CD4-positive, alpha-beta T cell treated with Interleukin-21 for 1 hour (primary cell): ENCODE measurements at regions not wholly inside any gene's neighbourhood (a gene's known extent, or its start where the extent isn't known, plus 50 kb on each side); places are given as distances from the start of the nearest gene placed in this dataset.
A peak's percentile ranks its signal among the peaks of the same experiment; 100 is the strongest.

Experiments used
- DNase-seq: peaks from one replicate; pipeline ENCODE4 v3.0.0-alpha.2; 2020

- no peak for DNase-seq
Observed at GRCh38 chr2:111675419-111676194, 208.4 kb downstream of the ANAPC1 start.

DNA sequence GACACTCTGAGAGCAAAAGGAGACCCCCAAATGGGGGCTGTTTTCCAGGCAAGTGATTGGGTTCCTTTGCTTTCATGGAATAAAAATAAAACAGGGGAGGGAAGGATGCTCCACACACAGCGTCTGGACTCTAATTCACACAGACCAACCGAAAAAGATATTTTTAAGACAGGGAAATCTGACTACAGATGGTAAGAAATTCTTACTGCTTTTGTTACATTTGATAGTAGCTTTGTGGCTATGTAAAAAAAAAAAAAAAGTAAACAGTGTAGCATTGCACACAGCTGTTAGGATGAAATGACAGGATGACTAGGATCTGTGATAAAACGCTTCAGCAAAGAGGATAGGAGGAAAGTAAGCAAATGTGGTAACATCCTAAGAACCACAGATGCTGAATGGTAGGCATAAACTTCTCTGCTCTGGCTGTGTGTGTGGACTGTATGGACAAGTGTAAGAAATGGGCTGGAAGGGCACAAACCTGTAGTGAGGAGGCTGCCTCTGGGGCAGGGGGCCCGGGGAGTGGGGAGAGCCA, 207.6 kb downstream of the ANAPC1 start:
- no peak for DNase-seq

DNA sequence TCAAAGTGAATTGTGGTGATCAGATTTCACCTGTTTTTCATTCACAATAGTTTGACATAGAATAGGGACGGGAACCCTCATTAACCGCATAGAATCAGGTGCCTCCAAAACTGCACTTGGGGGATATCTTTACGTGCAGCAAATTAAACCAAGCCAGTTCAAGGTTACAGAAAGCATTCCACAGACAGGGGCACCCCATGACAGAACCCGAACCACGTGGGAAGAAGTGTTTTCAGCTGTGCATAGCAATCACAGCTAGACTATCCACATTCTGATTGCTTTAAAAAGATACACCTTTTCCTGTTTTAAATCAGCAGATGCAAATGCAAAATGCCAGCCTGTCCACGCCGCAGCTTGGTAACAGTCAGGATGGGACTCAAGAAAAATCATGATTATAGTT, 205.8 kb downstream of the ANAPC1 start:
- DNase-seq = no peak

- no peak for DNase-seq
Observed at GRCh38 chr2:111678651-111679050, 205.3 kb downstream of the ANAPC1 start.

GRCh38 chr2:111679202-111679601, 204.8 kb downstream of the ANAPC1 start:
- no peak for DNase-seq

DNA sequence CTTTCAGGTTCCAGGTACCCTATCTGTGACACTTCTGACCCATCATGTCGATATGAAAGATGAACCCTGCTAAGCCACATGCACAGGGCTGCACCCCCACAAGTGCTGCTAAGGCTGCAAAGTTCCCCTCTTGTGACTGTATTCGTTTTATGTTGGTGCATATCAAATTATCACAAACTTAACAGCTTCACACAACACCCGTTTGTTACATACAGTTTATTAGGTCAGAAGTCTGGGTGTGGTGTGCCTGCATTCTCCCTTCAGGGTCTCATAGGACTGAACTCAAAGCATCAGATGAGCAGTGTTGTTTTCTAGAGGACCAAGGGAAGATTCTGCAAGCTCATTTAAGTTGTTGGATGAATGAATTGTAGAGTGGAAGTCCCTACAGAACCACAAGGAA, 199.4 kb downstream of the ANAPC1 start:
- DNase-seq = no peak

- DNase-seq = no peak
Observed at GRCh38 chr2:111685342-111685741, 198.7 kb downstream of the ANAPC1 start.

- DNase-seq = no peak
Observed at GRCh38 chr2:111686994-111687393, 197.0 kb downstream of the ANAPC1 start.

DNA sequence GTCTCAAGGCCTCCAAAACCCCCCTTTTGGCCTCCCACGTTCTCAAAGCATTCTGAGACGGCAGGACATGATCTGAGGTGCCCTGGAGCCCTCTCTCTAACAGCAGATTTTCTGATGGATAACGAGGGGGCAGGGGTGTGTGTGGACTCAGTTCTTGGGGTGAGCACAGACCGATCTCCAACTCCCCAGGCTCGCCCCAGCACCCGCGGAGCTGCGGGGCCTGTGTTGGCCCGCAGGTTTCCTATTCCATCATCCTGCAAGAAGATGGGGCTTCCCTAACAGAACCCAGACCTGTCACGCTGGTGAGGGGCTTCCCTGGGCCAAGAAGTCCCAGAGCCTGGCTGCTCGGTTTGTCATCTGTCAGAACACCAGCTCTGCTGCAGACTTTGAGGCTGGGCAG, 196.1 kb downstream of the ANAPC1 start:
- no peak for DNase-seq

DNA sequence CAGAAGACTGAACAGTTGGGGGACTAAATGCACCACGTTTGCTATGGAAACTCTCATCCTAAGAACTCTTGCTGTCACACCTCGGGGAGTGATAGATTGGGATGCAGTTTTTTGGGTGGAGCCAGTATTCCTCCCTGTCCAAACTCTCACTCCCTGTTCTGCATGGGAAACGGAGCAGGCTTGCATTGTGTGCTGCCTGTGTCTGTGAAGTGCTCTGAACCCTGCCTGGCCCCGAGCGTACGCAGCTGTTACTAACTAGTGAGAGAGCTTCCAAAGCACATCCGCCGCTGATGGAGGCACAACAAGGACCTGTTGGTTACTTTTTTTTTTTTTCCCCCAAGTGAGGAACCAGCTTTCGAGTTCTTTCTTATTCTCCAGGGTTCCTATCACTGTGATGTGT, 195.5 kb downstream of the ANAPC1 start:
- no peak for DNase-seq

DNA sequence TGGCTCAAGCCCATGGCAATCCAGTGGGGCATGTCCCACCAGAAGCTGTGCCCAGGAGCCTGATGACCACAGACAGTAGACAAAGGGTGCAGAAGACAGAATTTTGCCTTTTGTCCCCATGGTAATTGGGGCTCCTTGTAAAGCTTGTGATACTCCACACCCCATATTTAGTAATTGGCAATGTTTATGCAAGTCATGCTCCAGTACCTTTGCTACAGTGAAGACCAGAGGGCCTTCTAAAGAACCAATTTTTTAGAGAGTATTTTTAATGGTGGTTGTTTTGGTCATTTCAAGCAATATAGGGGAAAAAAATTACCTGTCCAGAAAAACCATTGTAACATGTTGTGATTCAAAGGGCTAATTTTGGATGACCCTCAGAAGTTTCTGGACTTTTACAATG, 194.8 kb downstream of the ANAPC1 start:
- DNase-seq = no peak

GRCh38 chr2:111689941-111690340, 194.1 kb downstream of the ANAPC1 start:
- DNase-seq = no peak

GRCh38 chr2:111691164-111691875, 192.7 kb downstream of the ANAPC1 start:
- no peak for DNase-seq

DNA sequence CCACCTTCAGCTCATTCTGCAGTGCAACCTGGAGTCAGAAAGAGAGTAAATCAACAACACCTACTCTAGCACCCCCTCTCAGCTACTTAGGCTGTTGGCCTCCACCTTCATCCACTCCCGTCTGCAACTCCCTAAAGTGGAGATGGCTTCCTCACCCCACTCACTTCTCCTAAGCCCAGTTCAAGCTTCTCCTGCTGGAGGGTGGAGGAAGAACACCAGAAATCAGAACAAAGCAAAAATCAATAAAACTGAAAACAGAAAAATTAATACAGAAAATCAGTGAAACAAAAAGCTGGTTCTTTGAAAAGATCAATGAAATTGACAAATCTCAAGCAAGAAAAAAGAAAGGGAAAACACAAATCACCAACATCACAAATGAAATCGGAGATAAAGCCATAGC, 191.7 kb downstream of the ANAPC1 start:
- no peak for DNase-seq

DNA sequence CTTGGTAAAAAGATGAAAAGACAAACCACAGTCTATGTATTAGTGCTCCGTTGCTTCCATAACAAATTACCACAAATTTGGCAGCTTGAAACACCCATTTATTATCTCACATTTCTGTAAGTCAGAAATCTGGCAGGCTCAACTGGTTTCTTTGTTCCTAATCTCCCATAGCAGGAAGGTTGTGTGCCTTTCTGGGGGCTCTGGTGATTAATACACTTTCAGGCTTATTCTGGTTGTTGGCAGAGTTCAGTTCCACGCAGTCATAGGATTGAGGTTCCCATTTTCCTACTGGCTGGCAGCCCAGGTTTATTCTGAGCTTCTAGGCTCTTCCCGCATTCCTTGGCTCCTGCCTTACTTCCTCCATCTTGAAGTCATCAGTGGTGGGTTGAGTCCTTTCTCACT, 189.3 kb downstream of the ANAPC1 start:
- no peak for DNase-seq

GRCh38 chr2:111695441-111696007, 188.5 kb downstream of the ANAPC1 start:
- no peak for DNase-seq

DNA sequence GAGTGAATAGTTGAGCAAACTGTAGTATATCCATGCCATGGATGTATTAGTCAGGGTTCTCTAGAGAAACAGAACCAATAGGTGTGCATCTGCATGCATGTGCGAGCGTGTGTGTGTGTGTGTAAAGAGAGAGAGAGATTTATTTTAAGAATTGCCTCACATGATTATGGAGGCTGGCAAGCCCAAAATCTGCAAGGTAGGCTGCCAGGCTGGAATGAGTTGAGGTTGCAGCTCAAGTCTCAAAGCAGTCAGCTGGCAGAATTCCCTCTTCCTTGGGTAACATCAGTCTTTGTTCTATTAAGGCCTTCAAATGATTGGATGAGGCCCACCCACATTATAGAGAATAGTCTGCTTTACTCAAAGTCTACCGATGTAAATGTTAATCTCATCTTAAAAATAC, 187.8 kb downstream of the ANAPC1 start:
- DNase-seq = no peak

DNA sequence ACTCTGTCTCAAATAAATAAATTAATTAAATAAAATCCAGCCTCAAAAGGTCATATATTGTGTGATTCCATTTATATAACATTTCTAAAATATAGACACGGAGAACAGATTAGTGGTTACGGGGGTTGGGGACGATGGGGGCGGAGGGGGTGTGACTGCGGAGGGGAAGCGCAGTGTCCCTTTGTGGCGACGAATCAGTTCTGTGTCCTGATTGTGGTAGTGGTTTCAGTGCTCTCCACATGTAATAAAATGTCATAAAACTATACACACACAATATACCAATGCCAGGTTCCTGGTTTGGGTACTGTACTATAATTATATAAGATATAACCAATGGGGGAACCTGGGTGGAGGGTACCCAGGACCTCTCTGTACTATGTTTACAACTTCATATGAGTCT, 186.4 kb downstream of the ANAPC1 start:
- no peak for DNase-seq

DNA sequence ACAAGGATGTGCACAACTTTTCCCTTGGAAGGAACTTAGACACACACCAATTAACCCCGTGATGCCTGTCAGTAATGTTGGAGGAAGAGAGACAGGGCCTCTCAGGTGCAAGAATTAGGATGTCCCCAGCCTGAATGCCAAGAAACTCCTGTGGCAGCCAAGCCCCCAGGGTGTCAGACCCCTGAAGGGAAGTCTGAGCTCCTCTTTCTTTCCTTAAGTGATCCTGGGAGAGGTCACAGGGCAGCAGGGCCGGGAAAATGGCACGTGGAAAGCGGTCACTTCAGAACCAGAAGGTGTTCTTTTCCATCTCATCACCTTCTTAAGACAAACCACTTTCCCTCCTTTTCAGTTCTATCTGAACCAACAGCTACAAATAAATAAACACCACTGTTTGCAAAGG, 185.9 kb downstream of the ANAPC1 start:
- no peak for DNase-seq

GRCh38 chr2:111698743-111699554, 185.0 kb downstream of the ANAPC1 start:
- peak; percentile 62 for DNase-seq

DNA sequence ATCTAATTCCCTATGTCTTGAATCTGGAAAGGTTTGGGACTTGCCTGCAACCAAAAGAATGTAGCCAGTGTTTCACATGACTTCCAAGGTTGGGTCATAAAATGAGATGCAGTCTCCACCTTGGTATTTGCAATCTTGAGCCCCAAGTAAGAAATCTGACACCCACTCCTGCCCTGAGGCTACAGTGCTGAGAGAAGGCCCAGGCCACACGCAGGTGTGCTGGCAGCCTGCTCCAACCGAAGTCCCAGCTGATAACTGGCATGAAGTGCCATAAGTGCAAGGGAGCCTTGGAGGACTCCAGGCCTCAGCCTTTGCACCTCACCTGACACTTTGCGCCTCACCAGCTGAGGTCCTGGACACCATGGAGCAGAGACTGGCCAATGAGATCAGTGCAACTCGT, 182.7 kb downstream of the ANAPC1 start:
- DNase-seq = no peak

GRCh38 chr2:111701798-111702118, 182.2 kb downstream of the ANAPC1 start:
- DNase-seq = no peak

- peak; percentile 63 for DNase-seq
Observed at GRCh38 chr2:111702119-111702803, 181.7 kb downstream of the ANAPC1 start.
